ENCODE measurements at regions not wholly inside any gene's neighbourhood (a gene's known extent, or its start where the extent isn't known, plus 50 kb on each side); places are given as distances from the start of the nearest gene placed in this dataset.
"Not testable (repeated sequence)": the region's sequence is repeated elsewhere in the genome, so short reads cannot be mapped to it uniquely, and the experiment has no call there.

GRCh38 chr21:29433366-29434059 is 134.8 kb downstream of the BACH1 start:
- H3K27ac Mint-ChIP-seq = peak overlapping the region; percentile 39 to 55
- no peak for ATAC-seq
- no peak for DNase-seq (ENCODE audit: low spot score in 2 of 2)
- peaks cover 7 to 23% of the 10 kb centered on the region in 2 donors for H3K36me3 Mint-ChIP-seq
- H3K9me3 Mint-ChIP-seq = peaks cover 4 to 12% of the 10 kb centered on the region in 2 donors

- H3K9me3 Mint-ChIP-seq = peaks cover 4 to 12% of the 10 kb centered on the region in 2 donors
- H3K27ac Mint-ChIP-seq = peak overlapping the region in 1 of 2 donors; percentile 55
- DNase-seq (ENCODE audit: low spot score in 2 of 2) = no peak
- peak; percentile 79 to 84 for ATAC-seq
- peaks cover 7 to 23% of the 10 kb centered on the region in 2 donors for H3K36me3 Mint-ChIP-seq
These were observed 135.4 kb downstream of the BACH1 start for GRCh38 chr21:29434081-29434480.

- ATAC-seq; DNase-seq (ENCODE audit: low spot score in 2 of 2): not testable (repeated sequence)
- Mint-ChIP-seq H3K27ac (peak overlapping the region in 1 of 2 donors; percentile 55), H3K36me3 (peaks cover 7 to 23% of the 10 kb centered on the region in 2 donors), H3K9me3 (peaks cover 4 to 12% of the 10 kb centered on the region in 2 donors)
These were observed 136.3 kb downstream of the BACH1 start for GRCh38 chr21:29434982-29435381.

DNA sequence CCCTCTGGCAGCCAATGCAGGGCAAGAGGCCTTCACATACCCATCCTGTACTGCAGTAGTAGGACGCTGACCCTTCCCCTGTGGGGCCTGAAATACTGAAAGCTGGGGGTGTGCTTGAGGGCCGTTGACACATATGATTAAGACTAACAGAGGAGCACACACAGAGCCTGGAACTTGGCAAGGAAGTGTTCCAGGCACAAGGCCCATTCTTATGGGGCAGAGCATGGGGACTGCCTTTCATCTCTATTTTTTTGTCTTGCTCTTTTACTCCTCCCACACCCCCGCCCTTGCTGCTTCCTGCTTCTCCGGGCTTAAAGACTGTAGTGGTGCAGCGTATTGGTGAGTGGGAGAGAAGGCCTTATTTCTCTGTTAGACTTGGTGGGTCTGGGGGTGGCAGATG is 137.4 kb downstream of the BACH1 start:
- peaks cover 4 to 12% of the 10 kb centered on the region in 2 donors for H3K9me3 Mint-ChIP-seq
- peak overlapping the region; percentile 83 to 87 for H3K27ac Mint-ChIP-seq
- ATAC-seq = peak; percentile 54 to 73
- DNase-seq (ENCODE audit: low spot score in 2 of 2) = peak in 1 of 2 donors; percentile 10
- H3K36me3 Mint-ChIP-seq = peaks cover 7 to 23% of the 10 kb centered on the region in 2 donors

- peak overlapping the region; percentile 83 to 87 for H3K27ac Mint-ChIP-seq
- ATAC-seq = peak in 1 of 2 donors; percentile 1
- no peak for DNase-seq (ENCODE audit: low spot score in 2 of 2)
- H3K36me3 Mint-ChIP-seq = peaks cover 7 to 23% of the 10 kb centered on the region in 2 donors
- peaks cover 4 to 12% of the 10 kb centered on the region in 2 donors for H3K9me3 Mint-ChIP-seq
These were observed 137.9 kb downstream of the BACH1 start for GRCh38 chr21:29436650-29437049.

GRCh38 chr21:29441651-29442050 is 142.9 kb downstream of the BACH1 start:
- ATAC-seq = peak in 1 of 2 donors; percentile 31
- Mint-ChIP-seq H3K27ac (no peak overlapping the region), H3K9me3 (peaks cover 0 to 1% of the 10 kb centered on the region in 2 donors)

DNA sequence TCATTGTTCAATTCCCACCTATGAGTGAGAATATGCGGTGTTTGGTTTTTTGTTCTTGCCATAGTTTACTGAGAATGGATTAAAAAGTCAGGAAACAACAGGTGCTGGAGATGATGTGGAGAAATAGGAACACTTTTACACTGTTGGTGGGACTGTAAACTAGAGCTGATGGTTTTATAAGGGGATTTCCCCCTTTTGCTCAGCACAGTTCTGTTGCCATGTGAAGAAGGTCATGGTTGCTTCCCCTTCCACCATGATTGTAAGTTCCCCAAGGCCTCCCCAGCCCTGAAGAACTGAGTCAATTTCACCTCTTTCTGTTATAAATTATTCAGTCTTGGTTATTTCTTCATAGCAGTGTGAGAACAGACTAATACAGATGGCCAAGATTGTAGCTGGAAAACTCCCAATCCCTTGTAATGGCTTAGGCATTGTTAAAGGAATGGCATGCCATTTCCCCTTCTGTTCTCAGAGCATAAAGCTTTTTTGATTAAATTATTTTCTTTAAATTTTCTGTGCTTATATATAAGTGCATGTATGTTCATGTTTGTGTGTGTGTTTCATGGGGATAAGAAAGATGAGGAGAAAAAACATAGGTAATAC is 144.8 kb downstream of the BACH1 start:
- peaks cover 0 to 3% of the 10 kb centered on the region in 2 donors for H3K36me3 Mint-ChIP-seq
- DNase-seq (ENCODE audit: low spot score in 2 of 2) = no peak

More at GRCh38 chr21:29441651-29442050, 142.9 kb downstream of the BACH1 start:
- H3K36me3 Mint-ChIP-seq = peaks cover 2 to 3% of the 10 kb centered on the region in 2 donors
- no peak for DNase-seq (ENCODE audit: low spot score in 2 of 2)

DNA sequence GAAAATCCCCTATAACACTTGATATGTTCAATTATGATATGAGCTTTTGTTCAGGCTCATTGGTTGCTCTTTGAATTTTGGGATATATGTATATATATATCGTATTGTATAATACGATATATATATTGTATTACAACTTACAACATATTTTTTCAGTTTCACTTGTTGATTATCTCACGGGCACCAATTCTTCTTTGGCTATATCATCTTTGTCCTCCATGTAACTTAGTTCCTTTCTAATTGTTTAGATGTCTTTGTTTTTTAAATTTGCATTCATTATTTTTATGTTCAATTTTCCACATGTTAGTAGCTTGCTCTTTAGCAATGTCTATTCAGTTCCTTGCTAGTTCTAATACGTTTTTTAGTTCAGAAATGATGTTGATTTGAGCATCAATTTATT is 150.0 kb downstream of the BACH1 start:
- ATAC-seq (no peak), DNase-seq (ENCODE audit: low spot score in 2 of 2) (no peak)
- peaks cover 6 to 22% of the 10 kb centered on the region in 2 donors for H3K36me3 Mint-ChIP-seq
- H3K27ac Mint-ChIP-seq = peak overlapping the region in 1 of 2 donors; percentile 88
- H3K9me3 Mint-ChIP-seq = peaks cover 6 to 14% of the 10 kb centered on the region in 2 donors

More for the DNA sequence above, 144.8 kb downstream of the BACH1 start:
- Mint-ChIP-seq H3K27ac (no peak overlapping the region), H3K9me3 (no peaks in the 10 kb centered on the region)
- ATAC-seq = peak in 1 of 2 donors; percentile 92

DNA sequence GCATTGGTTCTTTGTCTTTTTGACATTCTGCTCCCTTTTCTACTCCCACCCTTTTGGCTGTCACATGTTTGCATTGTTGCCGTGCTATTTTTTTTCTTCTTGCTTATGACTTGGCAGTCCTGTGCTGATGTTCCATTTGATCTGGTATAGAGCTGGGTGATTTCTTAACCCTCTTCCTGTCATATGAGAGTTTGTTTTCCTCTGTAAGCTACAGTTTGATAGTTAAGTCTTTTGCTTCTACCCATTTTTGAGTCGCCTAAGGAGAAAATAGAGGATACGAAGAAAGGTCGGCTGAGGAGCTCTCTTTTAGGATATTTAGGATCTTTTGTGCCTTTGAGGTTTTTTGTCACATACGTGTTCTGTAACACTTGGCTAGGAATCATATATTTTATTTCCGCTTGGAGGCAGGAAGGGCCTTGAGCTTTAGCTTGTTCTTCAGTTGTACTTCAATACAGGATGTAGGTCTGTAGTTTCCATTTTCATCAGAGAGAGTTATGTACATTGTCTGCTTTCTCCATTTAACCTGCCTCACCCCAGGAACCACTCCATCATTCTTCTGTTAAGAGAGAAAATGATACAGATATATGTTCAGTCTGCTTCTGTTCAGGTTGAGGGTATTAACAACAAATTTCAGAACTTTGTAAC is 150.7 kb downstream of the BACH1 start:
- peak; percentile 74 to 88 for ATAC-seq
- peaks cover 6 to 22% of the 10 kb centered on the region in 2 donors for H3K36me3 Mint-ChIP-seq
- no peak for DNase-seq (ENCODE audit: low spot score in 2 of 2)
- peaks cover 6 to 14% of the 10 kb centered on the region in 2 donors for H3K9me3 Mint-ChIP-seq
- peak overlapping the region; percentile 76 to 88 for H3K27ac Mint-ChIP-seq

- H3K9me3 Mint-ChIP-seq = peaks cover 6 to 14% of the 10 kb centered on the region in 2 donors
- ATAC-seq = peak in 1 of 2 donors; percentile 9
- DNase-seq (ENCODE audit: low spot score in 2 of 2) = no peak
These were observed 151.3 kb downstream of the BACH1 start for GRCh38 chr21:29450058-29450457.

DNA sequence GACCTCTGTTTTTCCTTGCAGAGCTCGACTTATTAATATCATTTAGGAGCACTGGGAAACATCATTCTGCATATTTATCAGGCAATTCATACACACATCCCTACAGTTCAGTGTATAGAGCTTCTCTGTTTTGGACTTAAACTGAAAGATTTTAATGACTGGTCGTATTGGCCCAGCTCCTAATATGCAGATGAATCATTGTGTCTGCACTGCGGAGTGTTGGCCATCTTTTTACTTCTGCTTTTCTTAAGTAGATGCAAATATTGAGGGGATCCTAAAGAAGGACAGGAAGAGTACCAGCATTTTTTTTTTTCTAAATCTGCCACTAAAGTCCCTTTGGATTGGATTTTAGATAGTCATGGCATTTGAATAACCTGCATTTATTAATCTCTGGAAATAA is 154.8 kb downstream of the BACH1 start:
- Mint-ChIP-seq H3K27ac (no peak overlapping the region), H3K9me3 (peaks cover 6 to 14% of the 10 kb centered on the region in 2 donors), H3K36me3 (peaks cover 12 to 19% of the 10 kb centered on the region in 2 donors)
- no peak for DNase-seq (ENCODE audit: low spot score in 2 of 2)
- ATAC-seq = no peak

More at GRCh38 chr21:29450058-29450457, 151.3 kb downstream of the BACH1 start:
- peaks cover 6 to 22% of the 10 kb centered on the region in 2 donors for H3K36me3 Mint-ChIP-seq
- H3K27ac Mint-ChIP-seq = peak overlapping the region; percentile 29 to 88

DNA sequence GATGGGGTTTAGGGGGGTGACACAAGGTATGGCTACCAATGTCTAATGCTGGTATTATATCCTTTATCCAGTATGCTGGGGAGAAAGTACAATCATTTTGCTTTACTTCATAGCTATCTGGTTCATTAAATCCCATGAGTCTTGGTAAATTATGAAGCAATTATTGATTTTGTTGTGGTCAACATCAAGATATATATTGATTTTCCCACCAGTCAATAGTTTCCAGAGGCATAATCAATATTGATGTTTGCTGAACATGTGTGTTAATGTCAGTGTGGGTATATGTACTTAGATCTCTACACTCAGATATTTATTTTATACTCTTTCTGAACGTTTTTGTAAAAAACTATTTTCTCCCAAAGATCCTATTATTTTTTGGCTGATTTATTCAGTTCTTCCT is 155.5 kb downstream of the BACH1 start:
- Mint-ChIP-seq H3K36me3 (peaks cover 9 to 12% of the 10 kb centered on the region in 2 donors), H3K9me3 (peaks cover 3 to 10% of the 10 kb centered on the region in 2 donors), H3K27ac (no peak overlapping the region)
- ATAC-seq (no peak), DNase-seq (ENCODE audit: low spot score in 2 of 2) (no peak)

- Mint-ChIP-seq H3K9me3 (peaks cover 0 to 4% of the 10 kb centered on the region in 2 donors), H3K36me3 (peaks cover 17% of the 10 kb centered on the region in 2 donors), H3K27ac (no peak overlapping the region)
- ATAC-seq = no peak
- DNase-seq (ENCODE audit: low spot score in 2 of 2) = no peak
These were observed 163.8 kb downstream of the BACH1 start for GRCh38 chr21:29462479-29462878.

DNA sequence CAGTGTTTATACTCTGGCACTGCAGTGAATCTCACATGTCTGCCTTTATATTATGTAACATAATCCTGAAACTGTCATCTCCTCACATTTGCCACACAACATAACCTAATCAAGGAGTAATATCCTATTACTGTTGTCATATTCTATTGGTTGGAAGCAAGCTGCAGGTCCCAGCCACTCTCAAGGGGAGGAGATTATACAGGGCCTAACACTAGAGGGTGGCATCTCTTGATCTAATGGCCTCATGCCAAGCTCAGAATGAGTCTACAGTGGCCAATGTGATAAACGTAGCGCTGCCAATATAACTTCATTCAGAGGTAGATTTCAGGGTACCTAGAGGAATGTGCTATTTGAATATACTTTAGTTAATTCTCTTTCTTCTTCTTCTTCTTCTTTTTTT is 166.8 kb downstream of the BACH1 start:
- DNase-seq (ENCODE audit: low spot score in 2 of 2) = no peak
- Mint-ChIP-seq H3K27ac (no peak overlapping the region), H3K9me3 (peaks cover 0 to 4% of the 10 kb centered on the region in 2 donors), H3K36me3 (peaks cover 7 to 9% of the 10 kb centered on the region in 2 donors)
- no peak for ATAC-seq

- ATAC-seq (no peak), DNase-seq (ENCODE audit: low spot score in 2 of 2) (no peak)
- no peaks in the 10 kb centered on the region for H3K9me3 Mint-ChIP-seq
- no peaks in the 10 kb centered on the region for H3K36me3 Mint-ChIP-seq
- no peak overlapping the region for H3K27ac Mint-ChIP-seq
These were observed 167.8 kb downstream of the BACH1 start for GRCh38 chr21:29466532-29466931.

DNA sequence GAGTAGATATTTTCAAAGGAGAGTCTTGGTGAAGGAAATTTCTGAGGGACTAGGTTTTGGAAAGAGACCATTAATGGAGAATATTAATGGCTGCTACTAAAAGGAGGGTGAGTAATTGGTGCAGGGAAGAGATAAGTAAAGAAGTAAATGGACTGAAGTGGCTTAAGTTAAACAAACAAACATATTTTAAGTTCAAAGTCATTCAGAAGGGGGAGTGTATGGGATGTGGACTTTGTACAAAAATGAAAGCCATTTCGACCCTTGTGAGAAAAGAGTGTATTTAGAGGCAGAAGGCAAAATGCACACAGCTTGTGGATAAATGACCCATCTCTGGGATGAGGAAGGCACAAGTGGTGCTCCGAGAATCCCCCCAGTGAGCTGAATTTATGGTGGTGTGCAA is 171.7 kb downstream of the BACH1 start:
- no peak for ATAC-seq
- no peak overlapping the region for H3K27ac Mint-ChIP-seq
- no peaks in the 10 kb centered on the region for H3K36me3 Mint-ChIP-seq
- no peak for DNase-seq (ENCODE audit: low spot score in 2 of 2)
- no peaks in the 10 kb centered on the region for H3K9me3 Mint-ChIP-seq

DNA sequence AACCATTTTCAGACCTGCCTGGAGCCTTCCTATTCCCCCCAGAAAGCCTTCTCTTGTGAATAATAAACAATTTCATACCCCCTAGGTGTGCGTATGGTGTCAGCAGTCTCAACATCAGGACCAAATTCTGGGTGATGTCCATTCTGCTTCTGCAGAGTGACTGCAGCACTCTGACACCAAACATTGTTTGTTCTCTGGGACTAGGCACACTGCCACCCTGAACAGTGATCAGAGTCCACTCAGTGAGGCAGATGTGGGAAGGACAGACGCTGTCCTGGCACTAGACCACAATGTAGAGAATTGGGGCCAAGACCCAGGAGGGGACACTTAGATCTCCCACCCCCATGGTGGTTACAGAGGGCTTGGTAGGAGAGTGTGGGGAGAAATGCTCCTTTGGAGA is 175.1 kb downstream of the BACH1 start:
- Mint-ChIP-seq H3K9me3 (no peaks in the 10 kb centered on the region), H3K36me3 (no peaks in the 10 kb centered on the region), H3K27ac (peak overlapping the region; percentile 14 to 26)
- ATAC-seq = no peak
- no peak for DNase-seq (ENCODE audit: low spot score in 2 of 2)
